IMR-90 (cell line): ENCODE measurements at regions not wholly inside any gene's neighbourhood (a gene's known extent, or its start where the extent isn't known, plus 50 kb on each side); places are given as distances from the start of the nearest gene placed in this dataset.

ENCODE experiments used
- ATAC-seq: fragments of 200-7000 bp; cut with Tn5 transposase; 2 replicates; pipeline ENCODE4 v1.9.1; 2020; ENCODE audit warnings: low read depth, mild to moderate bottlenecking, moderate library complexity
- BruUV-seq: library from RNA; stranded (reverse); fragments of 400-500 nt; replicated peaks from 2 replicates; lab custom pipeline; 2021; lab: Mats Ljungman, UMichigan
- CTCF ChIA-PET: fragments of 300-600 bp; formaldehyde crosslinking; extraction: SDS; loops from one replicate; lab custom pipeline; 2021; ENCODE audit warnings: antibody characterized with exemption; lab: Yijun Ruan, JAX
- POLR2A ChIA-PET: fragments of 300-600 bp; sonication (Branson Sonifier 250); formaldehyde crosslinking; loops from one replicate; lab custom pipeline; 2022; ENCODE audit warnings: antibody characterized with exemption; ENCODE audit not compliant: unreplicated experiment; lab: Charles Lee
- DNase-seq: peaks from one replicate; pipeline ENCODE4 v3.0.0; 2013
- H2AFZ ChIP-seq: replicated peaks from 2 replicates; pipeline ENCODE3; 2013; ENCODE audit warnings: low read length, mild to moderate bottlenecking; ENCODE audit not compliant: poor library complexity
- H2AK5ac ChIP-seq: 2 replicates; pipeline ENCODE4 v1.6.1; 2013; ENCODE audit warnings: low read depth, low read length, inconsistent platforms
- H2AK9ac ChIP-seq: replicated peaks from 2 replicates; pipeline ENCODE3; 2013; ENCODE audit warnings: mild to moderate bottlenecking, low read depth, low read length, moderate library complexity; ENCODE audit not compliant: poor library complexity
- H2BK120ac ChIP-seq: 2 replicates; pipeline ENCODE4 v1.6.1; 2013; ENCODE audit warnings: low read depth, low read length, inconsistent platforms
- H2BK15ac ChIP-seq: 3 replicates; pipeline ENCODE4 v1.6.1; 2013; ENCODE audit warnings: low read depth, low read length, inconsistent platforms
- H2BK20ac ChIP-seq: 2 replicates; pipeline ENCODE4 v1.6.1; 2013; ENCODE audit warnings: low read depth, mild to moderate bottlenecking, inconsistent platforms, low read length, moderate library complexity
- H2BK5ac ChIP-seq: 2 replicates; pipeline ENCODE4 v1.6.1; 2013; ENCODE audit warnings: mild to moderate bottlenecking, low read depth, low read length, inconsistent platforms; ENCODE audit not compliant: poor library complexity, severe bottlenecking
- H3K14ac ChIP-seq: replicated peaks from 2 replicates; pipeline ENCODE4 v1.6.1; 2013; ENCODE audit warnings: low read depth, low read length, inconsistent platforms
- H3K18ac ChIP-seq: 2 replicates; pipeline ENCODE4 v1.6.1; 2013; ENCODE audit warnings: low read depth, low read length, control low read depth
- H3K23ac ChIP-seq: 2 replicates; pipeline ENCODE4 v1.6.1; 2013; ENCODE audit warnings: low read depth, low read length, inconsistent platforms
- H3K27ac ChIP-seq: 2 replicates; pipeline ENCODE4 v1.5.1; 2013; ENCODE audit warnings: mild to moderate bottlenecking, control low read depth, low read length; ENCODE audit not compliant: insufficient read depth
- H3K27me3 ChIP-seq: 2 replicates; pipeline ENCODE4 v1.6.1; 2013; ENCODE audit warnings: low read length; ENCODE audit not compliant: control insufficient read depth, insufficient read depth
- H3K36me3 ChIP-seq: 2 replicates; pipeline ENCODE4 v1.6.1; 2013; ENCODE audit warnings: low read length, mixed read lengths; ENCODE audit not compliant: control insufficient read depth, insufficient read depth
- H3K4ac ChIP-seq: 2 replicates; pipeline ENCODE4 v1.6.1; 2013; ENCODE audit warnings: low read depth, low read length, inconsistent platforms
- H3K4me1 ChIP-seq: 2 replicates; pipeline ENCODE4 v1.6.1; 2013; ENCODE audit warnings: low read length, mixed read lengths; ENCODE audit not compliant: control insufficient read depth, insufficient read depth
- H3K4me2 ChIP-seq: 2 replicates; pipeline ENCODE4 v1.6.1; 2013; ENCODE audit warnings: low read depth, mild to moderate bottlenecking, control low read depth, low read length, moderate library complexity
- H3K4me3 ChIP-seq: 2 replicates; pipeline ENCODE4 v1.5.1; 2013; ENCODE audit warnings: low read depth, mild to moderate bottlenecking, control low read depth, low read length, moderate library complexity; ENCODE audit not compliant: insufficient read depth
- H3K56ac ChIP-seq: 2 replicates; pipeline ENCODE4 v1.6.1; 2013; ENCODE audit warnings: low read length, inconsistent platforms; ENCODE audit not compliant: insufficient read depth; ENCODE audit errors: extremely low read depth
- H3K79me1 ChIP-seq, 2 experiments: 2 replicates each; pipeline ENCODE4 v1.6.1; 2013; ENCODE audit warnings: low read length in 2 of 2, inconsistent platforms in 1 of 2, low read depth in 1 of 2
- H3K9ac ChIP-seq: 2 replicates; pipeline ENCODE4 v1.6.1; 2013; ENCODE audit warnings: low read depth, low read length, control low read depth
- H3K9me1 ChIP-seq: 2 replicates; pipeline ENCODE4 v1.6.1; 2013; ENCODE audit warnings: low read length, inconsistent platforms; ENCODE audit not compliant: insufficient read depth
- H3K9me3 ChIP-seq: 2 replicates; pipeline ENCODE4 v1.6.1; 2013; ENCODE audit warnings: low read length; ENCODE audit not compliant: control insufficient read depth, insufficient read depth
- H4K20me1 ChIP-seq: 2 replicates; pipeline ENCODE4 v1.6.1; 2013; ENCODE audit warnings: low read length, inconsistent platforms; ENCODE audit not compliant: insufficient read depth
- H4K5ac ChIP-seq: 2 replicates; pipeline ENCODE4 v1.6.1; 2013; ENCODE audit warnings: mild to moderate bottlenecking, low read depth, low read length, control low read depth
- H4K8ac ChIP-seq, 2 experiments: 2 replicates each; pipeline ENCODE4 v1.6.1; 2013; ENCODE audit warnings: low read depth in 2 of 2, low read length in 2 of 2, control low read depth in 1 of 2, inconsistent platforms in 1 of 2
- H4K91ac ChIP-seq: 2 replicates; pipeline ENCODE4 v1.6.1; 2013; ENCODE audit warnings: low read depth, low read length, inconsistent platforms; ENCODE audit not compliant: insufficient read depth
- BHLHE40 ChIP-seq: fragments of 150-350 bp; IDR thresholded peaks from 2 replicates; pipeline ENCODE4 v1.6.1; 2016; ENCODE audit warnings: mild to moderate bottlenecking, low read depth, low read length
- CEBPB ChIP-seq: IDR thresholded peaks from 2 replicates; pipeline ENCODE4 v1.6.1; 2012; ENCODE audit warnings: low read depth, low read length, improper control_type of control experiment
- CTCF ChIP-seq: conservative IDR thresholded peaks from 2 replicates; pipeline ENCODE4 v1.5.1; 2012; ENCODE audit warnings: mild to moderate bottlenecking, low read depth, low read length, improper control_type of control experiment
- ELK1 ChIP-seq: fragments of 150-350 bp; IDR thresholded peaks from 2 replicates; pipeline ENCODE4 v1.6.1; 2016; ENCODE audit warnings: low read depth, mild to moderate bottlenecking, low read length, moderate library complexity, borderline replicate concordance
- FOS ChIP-seq: fragments of 150-350 bp; IDR thresholded peaks from 2 replicates; pipeline ENCODE4 v1.6.1; 2016; ENCODE audit warnings: low read depth, low read length
- MAFK ChIP-seq: IDR thresholded peaks from 2 replicates; pipeline ENCODE4 v1.6.1; 2012; ENCODE audit warnings: low read depth, low read length, improper control_type of control experiment
- MAZ ChIP-seq: IDR thresholded peaks from 2 replicates; pipeline ENCODE4 v1.6.1; 2012; ENCODE audit warnings: low read depth, mild to moderate bottlenecking, low read length, improper control_type of control experiment, moderate library complexity, borderline replicate concordance
- MXI1 ChIP-seq: IDR thresholded peaks from 2 replicates; pipeline ENCODE4 v1.6.1; 2012; ENCODE audit warnings: low read depth, mild to moderate bottlenecking, low read length, moderate library complexity, borderline replicate concordance
- NFE2L2 ChIP-seq: fragments of 150-350 bp; IDR thresholded peaks from 2 replicates; pipeline ENCODE4 v1.6.1; 2016; ENCODE audit warnings: low read depth, mild to moderate bottlenecking, low read length
- POLR2A ChIP-seq: IDR thresholded peaks from 2 replicates; pipeline ENCODE4 v1.6.1; 2012; ENCODE audit warnings: mild to moderate bottlenecking, low read depth, low read length
- RAD21 ChIP-seq: IDR thresholded peaks from 2 replicates; pipeline ENCODE4 v1.6.1; 2012; ENCODE audit warnings: low read length, improper control_type of control experiment
- SMC3 ChIP-seq: fragments of 150-350 bp; IDR thresholded peaks from 2 replicates; pipeline ENCODE4 v1.6.1; 2016; ENCODE audit warnings: low read depth, mild to moderate bottlenecking, antibody characterized with exemption, low read length, moderate library complexity
- USF2 ChIP-seq: fragments of 150-350 bp; IDR thresholded peaks from 2 replicates; pipeline ENCODE4 v1.6.1; 2017; ENCODE audit warnings: mild to moderate bottlenecking, antibody characterized with exemption, low read length, low read depth
- WGBS, 2 experiments: methylation state at CpG; one replicate each; pipeline versions ENCODE4 v1.1.5 to v1.1.7; 2013; ENCODE audit warnings: missing lambda C conversion rate in 2 of 2; ENCODE audit not compliant: insufficient read length in 1 of 2; ENCODE audit errors: extremely low coverage in 2 of 2; 5-methylcytosine and 5-hydroxymethylcytosine counted together
- dilution Hi-C: fragments of 300-500 bp; cut with HindIII; formaldehyde crosslinking; loops from one replicate; pipeline ENCODE4 v1.14.3; 2018; ENCODE audit warnings: low sequenced_read_pairs; ENCODE audit not compliant: unreplicated experiment
- in situ Hi-C: fragments of 300-500 bp; cut with MboI; formaldehyde crosslinking; loops from 3 replicates; pipeline ENCODE4 v1.14.3; 2019; ENCODE audit warnings: low sequenced_read_pairs, inconsistent platforms, mixed read lengths
- intact Hi-C: fragments of 100-400 bp; cut with micrococcal nuclease; formaldehyde crosslinking; loops from 2 replicates; pipeline ENCODE4 v1.10.0; 2022

GRCh38 chr4:15332377-15332776 lies 95.5 kb upstream of the C1QTNF7 start:
- no peak overlapping the region for H3K4me2 ChIP-seq
- H3K36me3 ChIP-seq: no peaks in the 10 kb centered on the region
- H3K4me1 ChIP-seq: peaks cover 10% of the 10 kb centered on the region
- no peak overlapping the region for H2BK15ac ChIP-seq
- H4K5ac ChIP-seq: no peak overlapping the region
- no peak overlapping the region for H2BK5ac ChIP-seq
- H2BK20ac ChIP-seq: no peak overlapping the region
- no peak overlapping the region for H4K91ac ChIP-seq
- no peaks in the 10 kb centered on the region for H3K79me1 ChIP-seq
- H3K4ac ChIP-seq: no peak overlapping the region
- H3K4me3 ChIP-seq: no peak overlapping the region
- H2AK5ac ChIP-seq: no peak overlapping the region
- intact Hi-C loops (no loop called here), in situ Hi-C loops (loop anchor here (10.0 to 25.0 kb wide), 2 partner anchors 122 to 1420 kb away; no protein-coding TSS in a partner anchor), dilution Hi-C loops (no loop called here)
- peaks cover 5% of the 10 kb centered on the region; the same call in 1 of the 2 replicates for H3K9me1 ChIP-seq
- no peak overlapping the region for H3K9ac ChIP-seq
- POLR2A ChIA-PET: no interaction called here
- CTCF ChIA-PET: no interaction called here
- ATAC-seq: no peak
- WGBS, 2 experiments: no CpG with 5 or more reads among the region's 4 CpGs
- no peak overlapping the region for H2BK120ac ChIP-seq
- peak overlapping the region; percentile 21; the same call in 1 of the 2 replicates for H3K18ac ChIP-seq
- no peak overlapping the region for H2AFZ ChIP-seq
- BruUV-seq: no TSS peak
- TF ChIP-seq BHLHE40 (no peak), NFE2L2 (no peak), CEBPB (no peak), CTCF (no peak), MXI1 (no peak), POLR2A (no peak), USF2 (no peak), FOS (no peak), SMC3 (no peak), MAFK (no peak), ELK1 (no peak), MAZ (no peak), RAD21 (no peak)
- H3K27me3 ChIP-seq: no peaks in the 10 kb centered on the region
- no peak overlapping the region for H4K8ac ChIP-seq
- no peak overlapping the region for H3K23ac ChIP-seq
- DNase-seq: no peak
- H3K56ac ChIP-seq: no peak overlapping the region
- no peak overlapping the region for H3K27ac ChIP-seq
- no peak overlapping the region for H3K14ac ChIP-seq
- H2AK9ac ChIP-seq: no peak overlapping the region
- no peaks in the 10 kb centered on the region for H3K9me3 ChIP-seq
- H4K20me1 ChIP-seq: no peaks in the 10 kb centered on the region
